ENCODE measurements at regions not wholly inside any gene's neighbourhood (a gene's known extent, or its start where the extent isn't known, plus 50 kb on each side); places are given as distances from the start of the nearest gene placed in this dataset.

DNA sequence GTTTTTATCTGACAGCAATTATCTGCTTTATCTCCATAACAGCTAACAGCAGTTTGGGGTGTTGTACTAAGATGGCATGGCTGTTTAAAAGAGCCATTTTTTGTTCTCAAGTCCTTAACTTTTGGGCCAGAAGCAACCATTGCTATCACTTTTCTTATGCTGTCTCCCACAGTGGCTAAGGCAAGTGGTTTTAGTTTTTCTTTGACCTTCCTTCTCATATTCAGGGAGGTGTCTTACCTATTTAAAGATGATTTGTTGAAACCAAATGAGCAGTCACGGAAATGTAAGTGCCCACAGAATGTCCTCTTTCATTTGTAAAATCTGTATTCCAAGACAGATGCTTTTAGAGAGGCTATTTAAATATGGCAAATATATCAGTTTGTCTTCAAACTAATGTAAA lies 96.8 kb upstream of the USP15 start:
- ATAC-seq (no peak), DNase-seq (ENCODE audit: low read depth, low spot score) (no peak)
- Histone ChIP-seq H3K27me3 (ENCODE audit: insufficient read depth, low read length) (no peaks in the 10 kb centered on the region), H3K4me1 (ENCODE audit: control insufficient read depth in 1 of 2, insufficient read depth in 2 of 2, low read length in 2 of 2) (no peaks in the 10 kb centered on the region), H3K36me3 (ENCODE audit: control insufficient read depth in 1 of 2, insufficient read depth in 2 of 2, low read length in 2 of 2) (no peaks in the 10 kb centered on the region), H3K9me2 (ENCODE audit: insufficient read depth) (no peaks in the 10 kb centered on the region), H2AFZ (ENCODE audit: low read depth, low read length, poor library complexity, severe bottlenecking) (no peak overlapping the region), H3K4me3 (replicated peaks in 1 of 2; ENCODE audit: low read depth in 1 of 2, low read length in 2 of 2) (no peak overlapping the region), H3K9ac (ENCODE audit: low read length) (no peak overlapping the region), H3K9me3 (ENCODE audit: control insufficient read depth in 1 of 2, insufficient read depth in 1 of 2, low read depth in 1 of 2, low read length in 2 of 2) (no peaks in the 10 kb centered on the region), H3K79me2 (ENCODE audit: insufficient read depth, low read length) (no peaks in the 10 kb centered on the region), H4K20me1 (ENCODE audit: insufficient read depth) (no peaks in the 10 kb centered on the region), H3K27ac (ENCODE audit: low read depth, low read length) (no peak overlapping the region), H3K4me2 (ENCODE audit: low read length) (no peak overlapping the region)
- ChIA-PET RAD21 (ENCODE audit: low non-redundant PET in 1 of 2, low total read pairs in 2 of 2, uncharacterized antibody in 2 of 2, unreplicated experiment in 2 of 2) (no interaction called here), POLR2A (no interaction called here), CTCF (no interaction called here)
- TF ChIP-seq TCF7L2 (IDR thresholded peaks at IDR 0.05; ENCODE audit: borderline replicate concordance, extremely low read depth, insufficient read depth, insufficient read length) (no peak), POLR2A (IDR thresholded peaks at IDR 0.05; ENCODE audit: borderline replicate concordance, extremely low read depth, insufficient read depth, insufficient read length) (no peak), SP1 (IDR thresholded peaks at IDR 0.05; ENCODE audit: low read depth) (no peak), ELF1 (IDR thresholded peaks at IDR 0.05; ENCODE audit: borderline replicate concordance, low read depth) (no peak), EGR1 (IDR thresholded peaks at IDR 0.05; ENCODE audit: low read depth) (no peak), SIN3A (IDR thresholded peaks at IDR 0.05; ENCODE audit: low read depth) (no peak), CEBPB (IDR thresholded peaks at IDR 0.05; ENCODE audit: low read depth) (no peak), POLR2AphosphoS5 (IDR thresholded peaks at IDR 0.05; ENCODE audit: low read depth, low read length) (no peak), ZFX (IDR thresholded peaks at IDR 0.05) (no peak), SRF (IDR thresholded peaks at IDR 0.05; ENCODE audit: low read depth) (no peak), EZH2phosphoT487 (IDR thresholded peaks at IDR 0.05; ENCODE audit: borderline replicate concordance) (no peak), JUND (IDR thresholded peaks at IDR 0.05) (no peak)
- TF ChIP-seq, protein P1, sequence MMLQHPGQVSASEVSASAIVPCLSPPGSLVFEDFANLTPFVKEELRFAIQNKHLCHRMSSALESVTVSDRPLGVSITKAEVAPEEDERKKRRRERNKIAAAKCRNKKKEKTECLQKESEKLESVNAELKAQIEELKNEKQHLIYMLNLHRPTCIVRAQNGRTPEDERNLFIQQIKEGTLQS (IDR thresholded peaks at IDR 0.05) = no peak
- TF ChIP-seq, protein P2, sequence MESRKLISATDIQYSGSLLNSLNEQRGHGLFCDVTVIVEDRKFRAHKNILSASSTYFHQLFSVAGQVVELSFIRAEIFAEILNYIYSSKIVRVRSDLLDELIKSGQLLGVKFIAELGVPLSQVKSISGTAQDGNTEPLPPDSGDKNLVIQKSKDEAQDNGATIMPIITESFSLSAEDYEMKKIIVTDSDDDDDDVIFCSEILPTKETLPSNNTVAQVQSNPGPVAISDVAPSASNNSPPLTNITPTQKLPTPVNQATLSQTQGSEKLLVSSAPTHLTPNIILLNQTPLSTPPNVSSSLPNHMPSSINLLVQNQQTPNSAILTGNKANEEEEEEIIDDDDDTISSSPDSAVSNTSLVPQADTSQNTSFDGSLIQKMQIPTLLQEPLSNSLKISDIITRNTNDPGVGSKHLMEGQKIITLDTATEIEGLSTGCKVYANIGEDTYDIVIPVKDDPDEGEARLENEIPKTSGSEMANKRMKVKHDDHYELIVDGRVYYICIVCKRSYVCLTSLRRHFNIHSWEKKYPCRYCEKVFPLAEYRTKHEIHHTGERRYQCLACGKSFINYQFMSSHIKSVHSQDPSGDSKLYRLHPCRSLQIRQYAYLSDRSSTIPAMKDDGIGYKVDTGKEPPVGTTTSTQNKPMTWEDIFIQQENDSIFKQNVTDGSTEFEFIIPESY (IDR thresholded peaks at IDR 0.05; ENCODE audit: extremely low read depth, insufficient replicate concordance, low read length) = no peak
- TF ChIP-seq, protein P3, sequence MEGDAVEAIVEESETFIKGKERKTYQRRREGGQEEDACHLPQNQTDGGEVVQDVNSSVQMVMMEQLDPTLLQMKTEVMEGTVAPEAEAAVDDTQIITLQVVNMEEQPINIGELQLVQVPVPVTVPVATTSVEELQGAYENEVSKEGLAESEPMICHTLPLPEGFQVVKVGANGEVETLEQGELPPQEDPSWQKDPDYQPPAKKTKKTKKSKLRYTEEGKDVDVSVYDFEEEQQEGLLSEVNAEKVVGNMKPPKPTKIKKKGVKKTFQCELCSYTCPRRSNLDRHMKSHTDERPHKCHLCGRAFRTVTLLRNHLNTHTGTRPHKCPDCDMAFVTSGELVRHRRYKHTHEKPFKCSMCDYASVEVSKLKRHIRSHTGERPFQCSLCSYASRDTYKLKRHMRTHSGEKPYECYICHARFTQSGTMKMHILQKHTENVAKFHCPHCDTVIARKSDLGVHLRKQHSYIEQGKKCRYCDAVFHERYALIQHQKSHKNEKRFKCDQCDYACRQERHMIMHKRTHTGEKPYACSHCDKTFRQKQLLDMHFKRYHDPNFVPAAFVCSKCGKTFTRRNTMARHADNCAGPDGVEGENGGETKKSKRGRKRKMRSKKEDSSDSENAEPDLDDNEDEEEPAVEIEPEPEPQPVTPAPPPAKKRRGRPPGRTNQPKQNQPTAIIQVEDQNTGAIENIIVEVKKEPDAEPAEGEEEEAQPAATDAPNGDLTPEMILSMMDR (IDR thresholded peaks at IDR 0.05 in 2 of 3, conservative IDR thresholded peaks at IDR 0.05 in 1 of 3; ENCODE audit: borderline replicate concordance in 1 of 3, insufficient read depth in 1 of 3, low read depth in 2 of 3, low read length in 2 of 3) = no peak
- TF ChIP-seq, protein P4, sequence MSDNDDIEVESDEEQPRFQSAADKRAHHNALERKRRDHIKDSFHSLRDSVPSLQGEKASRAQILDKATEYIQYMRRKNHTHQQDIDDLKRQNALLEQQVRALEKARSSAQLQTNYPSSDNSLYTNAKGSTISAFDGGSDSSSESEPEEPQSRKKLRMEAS (IDR thresholded peaks at IDR 0.05) = no peak
- intact Hi-C loops (cut with micrococcal nuclease) = no loop called here
- BruUV-seq (replicated peaks) = no TSS peak
